Lung (tissue), 11 donors: ENCODE measurements at regions not wholly inside any gene's neighbourhood (a gene's known extent, or its start where the extent isn't known, plus 50 kb on each side); places are given as distances from the start of the nearest gene placed in this dataset.

Source experiments
- ATAC-seq: fragments of 200-7000 bp; cut with Tn5 transposase; one replicate; pipeline ENCODE4 v1.9.1; 2020; ENCODE audit warnings: moderate number of reproducible peaks; ENCODE audit not compliant: insufficient read depth, low FRiP score
- DNase-seq, 3 donors: peaks; one replicate each; pipeline ENCODE4 v3.0.0-alpha.2; 2013 to 2017
- H3K27ac ChIP-seq, 2 donors: one replicate each; pipeline ENCODE4 v1.5.1; 2013; ENCODE audit warnings: mild to moderate bottlenecking in 2 of 2, moderate library complexity in 2 of 2, control low read depth in 1 of 2, inconsistent platforms in 1 of 2, low read depth in 1 of 2, low read length in 1 of 2
- H3K27me3 ChIP-seq, 3 donors: one replicate each; pipeline ENCODE4 v1.5.1; 2013; ENCODE audit warnings: low read length in 2 of 3; ENCODE audit not compliant: control insufficient read depth in 3 of 3, insufficient read depth in 3 of 3
- H3K36me3 ChIP-seq, 4 donors: one replicate each; pipeline ENCODE4 v1.5.1; 2013; ENCODE audit warnings: low read length in 4 of 4, mild to moderate bottlenecking in 1 of 4, moderate library complexity in 1 of 4; ENCODE audit not compliant: control insufficient read depth in 4 of 4, insufficient read depth in 4 of 4
- H3K4me1 ChIP-seq, 5 donors: one replicate each; pipeline ENCODE4 v1.5.1; 2013; ENCODE audit warnings: low read length in 5 of 5, mild to moderate bottlenecking in 2 of 5, moderate library complexity in 1 of 5; ENCODE audit not compliant: control insufficient read depth in 5 of 5, insufficient read depth in 5 of 5
- H3K4me3 ChIP-seq: one replicate; pipeline ENCODE4 v1.5.1; 2013; ENCODE audit warnings: mild to moderate bottlenecking, control low read depth, moderate library complexity
- H3K9ac ChIP-seq, 2 donors: one replicate each; pipeline ENCODE4 v1.5.1; 2013; ENCODE audit warnings: low read length in 2 of 2, control low read depth in 1 of 2; ENCODE audit not compliant: insufficient read depth in 1 of 2
- H3K9me3 ChIP-seq, 4 donors: one replicate each; pipeline ENCODE4 v1.5.1; 2013; ENCODE audit warnings: low read length in 3 of 4, mild to moderate bottlenecking in 1 of 4, moderate library complexity in 1 of 4; ENCODE audit not compliant: control insufficient read depth in 4 of 4, insufficient read depth in 3 of 4
- WGBS, 2 donors: extraction: QIAGEN DNeasy Blood & Tissue Kit; methylation state at CpG; one replicate each; pipeline ENCODE4 v1.1.7; 2013; 5-methylcytosine and 5-hydroxymethylcytosine counted together
- TF ChIP-seq, protein P1 (sequence below): IDR thresholded peaks from 2 replicates; pipeline ENCODE4 v1.5.1; 2012; ENCODE audit warnings: mild to moderate bottlenecking; ENCODE audit errors: control extremely low read depth, extremely low read depth
- donor health status: control.
- donor health status: control.
- donor health status: Bipolar disorder and iron deficiency.
- donor health status: healthy.
- donor health status: DM: yes; HTN: yes; CAD: no.

GRCh38 chr3:127115691-127116351 lies 77.1 kb upstream of the PRR23E start:
- H3K36me3 ChIP-seq = no peaks in the 10 kb centered on the region

DNA sequence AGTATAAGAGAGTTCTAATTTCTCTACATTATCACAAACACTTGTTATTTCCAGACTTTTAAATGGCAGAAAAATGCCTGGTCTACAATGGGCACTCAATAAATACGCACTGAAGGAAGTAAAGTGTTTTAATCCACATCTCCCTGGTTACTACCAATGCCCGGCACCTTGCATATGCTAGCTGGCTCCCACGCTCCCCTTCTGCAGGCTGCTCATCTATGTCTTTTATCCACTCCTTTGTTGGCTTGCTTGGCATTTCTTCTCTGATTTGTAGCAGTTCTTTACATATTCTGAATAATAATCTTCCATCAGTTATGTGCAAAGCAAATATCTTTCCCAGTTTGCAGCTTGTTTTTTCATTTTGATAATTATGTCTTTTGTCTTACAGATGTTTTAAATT lies 74.6 kb upstream of the PRR23E start:
- 92 to 93% methylated on average over 3 of the region's 3 CpGs for WGBS, 2 donors
- Histone ChIP-seq H3K27me3 (peaks cover 0 to 4% (median 3%) of the 10 kb centered on the region in 3 donors), H3K9me3 (no peaks in the 10 kb centered on the region), H3K27ac (no peak overlapping the region), H3K9ac (no peak overlapping the region), H3K4me3 (no peak overlapping the region), H3K36me3 (no peaks in the 10 kb centered on the region), H3K4me1 (no peaks in the 10 kb centered on the region)
- no peak for ATAC-seq
- DNase-seq = no peak
- TF ChIP-seq, protein P1, sequence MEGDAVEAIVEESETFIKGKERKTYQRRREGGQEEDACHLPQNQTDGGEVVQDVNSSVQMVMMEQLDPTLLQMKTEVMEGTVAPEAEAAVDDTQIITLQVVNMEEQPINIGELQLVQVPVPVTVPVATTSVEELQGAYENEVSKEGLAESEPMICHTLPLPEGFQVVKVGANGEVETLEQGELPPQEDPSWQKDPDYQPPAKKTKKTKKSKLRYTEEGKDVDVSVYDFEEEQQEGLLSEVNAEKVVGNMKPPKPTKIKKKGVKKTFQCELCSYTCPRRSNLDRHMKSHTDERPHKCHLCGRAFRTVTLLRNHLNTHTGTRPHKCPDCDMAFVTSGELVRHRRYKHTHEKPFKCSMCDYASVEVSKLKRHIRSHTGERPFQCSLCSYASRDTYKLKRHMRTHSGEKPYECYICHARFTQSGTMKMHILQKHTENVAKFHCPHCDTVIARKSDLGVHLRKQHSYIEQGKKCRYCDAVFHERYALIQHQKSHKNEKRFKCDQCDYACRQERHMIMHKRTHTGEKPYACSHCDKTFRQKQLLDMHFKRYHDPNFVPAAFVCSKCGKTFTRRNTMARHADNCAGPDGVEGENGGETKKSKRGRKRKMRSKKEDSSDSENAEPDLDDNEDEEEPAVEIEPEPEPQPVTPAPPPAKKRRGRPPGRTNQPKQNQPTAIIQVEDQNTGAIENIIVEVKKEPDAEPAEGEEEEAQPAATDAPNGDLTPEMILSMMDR = no peak

More at GRCh38 chr3:127115691-127116351, 77.1 kb upstream of the PRR23E start:
- H3K4me3 ChIP-seq = no peak overlapping the region
- H3K9me3 ChIP-seq = peaks cover 0 to 11% (median 5%) of the 10 kb centered on the region in 4 donors
- H3K27me3 ChIP-seq = peaks cover 0 to 4% (median 3%) of the 10 kb centered on the region in 3 donors
- no peaks in the 10 kb centered on the region for H3K4me1 ChIP-seq
- 89 to 90% methylated on average over 3 of the region's 3 CpGs for WGBS, 2 donors
- no peak overlapping the region for H3K27ac ChIP-seq
- H3K9ac ChIP-seq = no peak overlapping the region
- ATAC-seq (no peak), DNase-seq (no peak)
- TF ChIP-seq, protein P1 = no peak

DNA sequence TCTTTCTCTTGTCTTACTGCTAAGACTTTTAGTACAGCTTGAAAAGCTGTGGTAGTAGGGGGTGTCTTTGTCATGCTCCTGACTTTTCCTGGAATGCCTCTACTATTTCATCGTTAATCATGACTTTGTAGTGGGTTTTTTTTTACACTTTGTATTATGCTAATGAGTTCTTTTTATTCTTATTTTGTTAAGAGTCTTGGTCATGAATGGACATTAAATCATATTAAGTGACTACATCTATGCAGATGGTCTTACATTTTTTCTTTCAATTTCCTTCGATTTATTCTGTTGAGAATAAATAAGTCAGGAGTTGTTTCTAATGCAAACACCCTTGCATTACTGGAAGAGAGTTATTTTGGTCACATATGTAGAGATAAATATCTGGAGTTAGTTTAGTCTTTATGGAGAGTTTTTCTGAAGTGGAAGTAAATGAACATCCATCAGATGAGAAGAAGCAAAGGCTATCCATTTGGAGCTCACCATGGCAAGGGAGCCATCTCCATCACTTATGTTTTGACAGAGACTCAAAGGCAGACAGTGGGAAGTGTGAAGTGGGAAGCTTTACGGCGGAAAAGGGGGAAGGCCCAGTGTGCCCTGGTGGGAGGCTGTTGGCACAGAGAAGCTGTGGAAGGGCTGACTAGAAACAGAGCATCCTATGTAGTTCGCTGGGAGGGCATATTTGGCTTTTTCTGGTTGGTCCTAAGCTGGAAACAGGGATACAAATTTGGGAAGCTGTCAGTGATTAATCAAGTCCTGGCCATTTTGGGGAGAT lies 73.1 kb upstream of the PRR23E start:
- 72 to 78% methylated on average over 5 of the region's 5 CpGs for WGBS, 2 donors
- H3K27me3 ChIP-seq = peaks cover 0 to 4% (median 3%) of the 10 kb centered on the region in 3 donors
- ATAC-seq (no peak), DNase-seq (no peak)
- no peak overlapping the region for H3K27ac ChIP-seq
- H3K36me3 ChIP-seq = no peaks in the 10 kb centered on the region
- H3K4me3 ChIP-seq = no peak overlapping the region
- TF ChIP-seq, protein P1 = no peak
- H3K4me1 ChIP-seq = no peaks in the 10 kb centered on the region
- no peak overlapping the region for H3K9ac ChIP-seq
- H3K9me3 ChIP-seq = peaks cover 0 to 2% (median 0%) of the 10 kb centered on the region in 4 donors
